ENCODE measurements at regions not wholly inside any gene's neighbourhood (a gene's known extent, or its start where the extent isn't known, plus 50 kb on each side); places are given as distances from the start of the nearest gene placed in this dataset.

DNA sequence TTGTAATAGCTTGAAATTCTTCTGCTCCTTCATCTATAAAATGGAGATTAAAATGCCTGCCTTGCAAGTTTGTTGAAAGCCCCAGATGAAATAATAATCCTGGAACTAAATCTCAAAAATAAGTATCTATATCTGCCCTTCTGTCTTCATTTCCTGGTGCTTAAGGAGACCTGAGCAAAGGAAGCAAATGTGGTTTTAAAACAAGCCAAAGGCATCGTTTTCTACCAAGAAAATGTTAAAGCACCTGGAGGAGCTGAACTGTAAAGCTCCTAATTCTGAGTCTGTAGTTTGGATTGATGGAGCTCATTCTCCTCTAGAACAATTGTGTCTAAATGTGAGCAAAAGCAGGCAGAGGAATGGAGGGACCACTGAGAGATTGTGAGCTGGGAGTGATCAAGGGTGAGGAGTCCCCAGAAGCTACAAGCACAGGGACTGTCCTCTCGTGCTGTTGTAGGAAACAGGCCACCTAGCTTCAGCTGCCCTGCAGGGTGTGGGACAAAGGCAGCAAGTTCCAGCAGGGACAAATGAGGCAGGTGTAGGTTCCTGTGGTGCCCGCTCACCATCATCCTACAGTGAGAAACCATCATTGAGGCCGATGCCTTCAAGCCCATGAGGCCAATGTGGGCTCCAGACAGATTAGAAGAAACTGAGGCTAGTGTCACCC, 420.7 kb upstream of the TRIB2 start:
- no peak overlapping the region for H3K4me3 ChIP-seq (ENCODE audit: low read length)
- no peak overlapping the region for H3K9ac ChIP-seq (ENCODE audit: low read depth, low read length)
- H3K27me3 ChIP-seq (ENCODE audit: insufficient read depth, low read length), result no peaks in the 10 kb centered on the region
- no peaks in the 10 kb centered on the region for H3K36me3 ChIP-seq (ENCODE audit: insufficient read depth, low read depth, low read length)
- H3K27ac ChIP-seq (ENCODE audit: low read length), result no peak overlapping the region
- no peaks in the 10 kb centered on the region for H3K4me1 ChIP-seq (ENCODE audit: insufficient read depth, low read length)
- H3K9me3 ChIP-seq (ENCODE audit: insufficient read depth, low read depth, low read length), result no peaks in the 10 kb centered on the region

DNA sequence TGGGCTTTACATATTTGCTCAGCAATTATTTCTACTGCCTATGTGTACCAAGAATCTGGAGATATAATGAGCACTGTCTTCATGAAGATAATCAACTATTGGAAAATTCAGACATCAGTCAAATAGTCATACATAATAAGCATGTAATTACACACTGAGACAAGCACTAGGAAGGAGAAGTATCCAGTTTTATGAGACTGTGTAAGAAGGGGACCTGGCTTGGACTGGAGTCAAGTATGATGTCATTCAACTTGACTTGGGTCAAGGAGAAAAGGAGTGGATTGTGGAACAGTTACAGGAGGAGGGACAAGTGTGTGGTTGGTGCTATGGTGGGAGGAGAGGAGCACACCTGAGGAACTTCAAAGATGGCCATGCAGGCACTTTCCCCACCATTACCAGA, 419.8 kb upstream of the TRIB2 start:
- H3K9ac ChIP-seq (ENCODE audit: low read depth, low read length), result no peak overlapping the region
- H3K27me3 ChIP-seq (ENCODE audit: insufficient read depth, low read length), result no peaks in the 10 kb centered on the region
- H3K4me1 ChIP-seq (ENCODE audit: insufficient read depth, low read length), result no peaks in the 10 kb centered on the region
- no peak overlapping the region for H3K27ac ChIP-seq (ENCODE audit: low read length)
- no peaks in the 10 kb centered on the region for H3K9me3 ChIP-seq (ENCODE audit: insufficient read depth, low read depth, low read length)
- H3K4me3 ChIP-seq (ENCODE audit: low read length), result no peak overlapping the region
- H3K36me3 ChIP-seq (ENCODE audit: insufficient read depth, low read depth, low read length), result no peaks in the 10 kb centered on the region

DNA sequence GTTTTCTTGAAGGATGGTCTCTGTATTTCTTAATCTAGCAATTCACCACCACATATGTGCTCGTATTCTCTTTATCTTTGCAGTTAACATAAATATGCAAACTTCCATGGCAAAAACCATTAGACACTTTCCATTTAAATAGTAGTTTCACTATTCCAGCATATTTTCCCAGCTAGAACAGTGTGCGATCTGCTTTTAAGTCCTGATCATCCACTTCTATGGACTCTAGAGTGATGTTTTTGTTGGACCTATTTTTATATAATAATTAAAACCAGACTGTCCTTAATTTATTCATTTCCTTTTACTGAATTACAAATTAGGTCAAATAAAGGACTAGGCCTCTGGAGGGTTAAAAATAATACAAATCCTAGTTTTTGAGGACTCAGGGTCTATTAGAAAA, 418.4 kb upstream of the TRIB2 start:
- H3K4me3 ChIP-seq (ENCODE audit: low read length), result no peak overlapping the region
- H3K27me3 ChIP-seq (ENCODE audit: insufficient read depth, low read length), result no peaks in the 10 kb centered on the region
- no peak overlapping the region for H3K27ac ChIP-seq (ENCODE audit: low read length)
- no peaks in the 10 kb centered on the region for H3K4me1 ChIP-seq (ENCODE audit: insufficient read depth, low read length)
- H3K36me3 ChIP-seq (ENCODE audit: insufficient read depth, low read depth, low read length), result no peaks in the 10 kb centered on the region
- H3K9ac ChIP-seq (ENCODE audit: low read depth, low read length), result no peak overlapping the region
- H3K9me3 ChIP-seq (ENCODE audit: insufficient read depth, low read depth, low read length), result no peaks in the 10 kb centered on the region

DNA sequence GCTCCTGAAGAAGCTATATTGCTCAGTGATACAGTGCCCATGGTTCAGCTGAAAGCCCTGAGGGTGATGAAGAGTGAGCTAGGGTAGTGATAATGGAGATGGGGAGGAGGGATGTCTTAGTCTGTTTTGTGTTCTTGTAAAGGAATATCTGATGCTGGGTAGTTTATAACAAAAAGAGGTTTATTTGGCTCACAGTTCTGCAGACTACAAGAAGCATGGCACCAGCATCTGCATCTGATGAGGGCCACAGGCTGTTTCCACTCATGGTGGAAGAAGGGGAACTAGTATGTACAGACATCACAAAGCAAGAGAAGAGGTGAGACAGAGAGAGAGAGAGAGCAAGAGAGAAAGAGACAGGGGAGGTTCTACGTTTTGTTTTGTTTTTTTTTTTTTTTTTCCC, 417.3 kb upstream of the TRIB2 start:
- Histone ChIP-seq H3K4me1 (ENCODE audit: insufficient read depth, low read length) (0 out of 2 replicates have a peak, but pooled peaks cover 5% of the 10 kb centered on the region), H3K4me3 (ENCODE audit: low read length) (no peak overlapping the region), H3K27ac (ENCODE audit: low read length) (no peak overlapping the region), H3K9ac (ENCODE audit: low read depth, low read length) (no peak overlapping the region), H3K9me3 (ENCODE audit: insufficient read depth, low read depth, low read length) (no peaks in the 10 kb centered on the region), H3K27me3 (ENCODE audit: insufficient read depth, low read length) (no peaks in the 10 kb centered on the region), H3K36me3 (ENCODE audit: insufficient read depth, low read depth, low read length) (no peaks in the 10 kb centered on the region)

DNA sequence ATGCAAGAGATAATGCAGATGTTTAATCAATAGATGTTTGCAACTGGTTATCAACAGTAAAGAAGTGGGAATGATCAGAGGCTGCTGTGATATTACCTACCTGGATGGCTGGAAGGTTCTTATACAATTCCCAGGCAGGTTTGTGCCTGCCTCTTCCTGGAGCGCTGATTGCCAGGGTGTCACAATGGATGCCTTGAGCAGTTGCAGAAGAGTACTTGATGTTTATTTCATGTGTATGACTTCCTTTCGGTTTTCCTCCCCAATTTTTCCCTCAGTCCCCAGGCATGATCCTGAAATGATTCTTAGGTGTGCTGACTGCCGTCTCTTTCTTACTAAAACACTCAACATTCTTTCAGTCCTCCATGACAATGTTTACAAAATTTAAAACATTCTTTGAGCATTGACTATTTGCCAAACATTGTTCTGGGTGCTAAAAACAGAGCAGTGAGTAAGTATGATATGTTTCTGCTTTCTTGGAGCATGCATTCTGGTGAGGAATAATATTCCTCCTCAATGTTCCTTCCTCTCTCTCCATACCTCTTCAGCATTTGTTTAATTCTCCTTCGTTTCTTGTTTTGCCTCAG, 416.6 kb upstream of the TRIB2 start:
- H3K4me3 ChIP-seq (ENCODE audit: low read length), result no peak overlapping the region
- H3K9ac ChIP-seq (ENCODE audit: low read depth, low read length), result no peak overlapping the region
- no peaks in the 10 kb centered on the region for H3K9me3 ChIP-seq (ENCODE audit: insufficient read depth, low read depth, low read length)
- H3K36me3 ChIP-seq (ENCODE audit: insufficient read depth, low read depth, low read length), result no peaks in the 10 kb centered on the region
- no peak overlapping the region for H3K27ac ChIP-seq (ENCODE audit: low read length)
- no peaks in the 10 kb centered on the region for H3K27me3 ChIP-seq (ENCODE audit: insufficient read depth, low read length)
- H3K4me1 ChIP-seq (ENCODE audit: insufficient read depth, low read length), result 0 out of 2 replicates have a peak, but pooled peaks cover 5% of the 10 kb centered on the region

DNA sequence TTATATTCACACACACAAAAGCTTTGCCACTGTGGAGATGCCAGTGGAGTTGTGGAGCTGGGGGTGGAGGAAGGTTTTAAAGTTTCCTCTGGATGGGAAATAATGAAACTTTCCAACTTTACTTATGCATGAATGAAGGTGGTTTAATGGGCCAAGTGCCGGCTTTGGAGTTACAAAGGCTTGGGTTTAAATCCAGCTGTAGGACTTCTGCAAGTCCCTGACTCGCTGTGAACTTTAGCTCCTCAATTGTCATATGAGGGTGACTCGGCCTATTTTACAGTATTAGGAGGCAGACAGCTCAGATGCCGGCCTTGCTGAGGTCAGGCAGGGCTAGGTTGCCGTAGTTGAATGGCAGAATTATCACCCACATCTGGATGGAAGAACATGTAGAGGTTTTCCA, 415.8 kb upstream of the TRIB2 start:
- Histone ChIP-seq H3K4me1 (ENCODE audit: insufficient read depth, low read length) (0 out of 2 replicates have a peak, but pooled peaks cover 5% of the 10 kb centered on the region), H3K36me3 (ENCODE audit: insufficient read depth, low read depth, low read length) (no peaks in the 10 kb centered on the region), H3K9me3 (ENCODE audit: insufficient read depth, low read depth, low read length) (no peaks in the 10 kb centered on the region), H3K27me3 (ENCODE audit: insufficient read depth, low read length) (no peaks in the 10 kb centered on the region), H3K27ac (ENCODE audit: low read length) (no peak overlapping the region), H3K4me3 (ENCODE audit: low read length) (no peak overlapping the region), H3K9ac (ENCODE audit: low read depth, low read length) (no peak overlapping the region)

DNA sequence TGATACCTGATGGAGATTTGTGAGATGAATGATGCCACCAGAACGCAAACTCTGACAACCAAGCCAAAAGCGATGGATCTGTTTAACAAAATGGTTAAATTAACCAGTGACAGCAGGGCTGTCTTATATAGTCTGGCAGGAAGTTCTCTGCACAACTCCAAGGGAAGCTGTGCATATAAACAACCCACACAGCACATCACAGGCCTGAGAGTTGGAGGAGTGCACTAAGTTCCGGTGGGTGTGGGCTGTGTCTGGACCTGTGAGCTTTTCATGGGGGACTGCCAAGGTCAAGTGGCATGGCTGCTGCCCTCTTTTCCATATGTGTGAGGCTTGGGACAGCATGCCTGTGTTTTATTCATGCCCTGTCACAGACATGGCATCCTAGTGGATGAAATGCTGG, 414.6 kb upstream of the TRIB2 start:
- 0 out of 2 replicates have a peak, but pooled peaks cover 5% of the 10 kb centered on the region for H3K4me1 ChIP-seq (ENCODE audit: insufficient read depth, low read length)
- no peak overlapping the region for H3K27ac ChIP-seq (ENCODE audit: low read length)
- no peak overlapping the region for H3K4me3 ChIP-seq (ENCODE audit: low read length)
- no peaks in the 10 kb centered on the region for H3K27me3 ChIP-seq (ENCODE audit: insufficient read depth, low read length)
- H3K9ac ChIP-seq (ENCODE audit: low read depth, low read length), result no peak overlapping the region
- H3K9me3 ChIP-seq (ENCODE audit: insufficient read depth, low read depth, low read length), result no peaks in the 10 kb centered on the region
- H3K36me3 ChIP-seq (ENCODE audit: insufficient read depth, low read depth, low read length), result no peaks in the 10 kb centered on the region

DNA sequence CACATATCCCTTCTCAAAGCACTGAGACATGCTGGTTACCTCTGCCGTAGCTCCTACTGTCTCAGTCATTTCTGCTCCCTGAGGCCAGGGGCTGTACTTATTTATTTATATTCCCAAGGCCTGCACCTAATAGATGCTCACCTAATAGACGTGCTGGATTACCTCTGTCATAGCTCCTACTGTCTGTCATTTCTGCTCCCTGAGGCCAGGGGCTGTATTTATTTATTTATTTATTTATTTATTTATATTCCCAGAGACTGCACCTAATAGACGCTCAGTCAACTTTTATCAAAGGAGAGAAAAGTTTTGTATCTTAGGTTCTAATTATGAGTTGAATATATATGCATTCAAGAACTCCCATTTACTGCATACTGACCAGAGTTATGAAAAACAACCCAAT, 414.0 kb upstream of the TRIB2 start:
- H3K36me3 ChIP-seq (ENCODE audit: insufficient read depth, low read depth, low read length), result no peaks in the 10 kb centered on the region
- H3K27me3 ChIP-seq (ENCODE audit: insufficient read depth, low read length), result no peaks in the 10 kb centered on the region
- H3K9me3 ChIP-seq (ENCODE audit: insufficient read depth, low read depth, low read length), result no peaks in the 10 kb centered on the region
- no peak overlapping the region for H3K9ac ChIP-seq (ENCODE audit: low read depth, low read length)
- 0 out of 2 replicates have a peak, but pooled peaks cover 5% of the 10 kb centered on the region for H3K4me1 ChIP-seq (ENCODE audit: insufficient read depth, low read length)
- no peak overlapping the region for H3K27ac ChIP-seq (ENCODE audit: low read length)
- H3K4me3 ChIP-seq (ENCODE audit: low read length), result no peak overlapping the region

DNA sequence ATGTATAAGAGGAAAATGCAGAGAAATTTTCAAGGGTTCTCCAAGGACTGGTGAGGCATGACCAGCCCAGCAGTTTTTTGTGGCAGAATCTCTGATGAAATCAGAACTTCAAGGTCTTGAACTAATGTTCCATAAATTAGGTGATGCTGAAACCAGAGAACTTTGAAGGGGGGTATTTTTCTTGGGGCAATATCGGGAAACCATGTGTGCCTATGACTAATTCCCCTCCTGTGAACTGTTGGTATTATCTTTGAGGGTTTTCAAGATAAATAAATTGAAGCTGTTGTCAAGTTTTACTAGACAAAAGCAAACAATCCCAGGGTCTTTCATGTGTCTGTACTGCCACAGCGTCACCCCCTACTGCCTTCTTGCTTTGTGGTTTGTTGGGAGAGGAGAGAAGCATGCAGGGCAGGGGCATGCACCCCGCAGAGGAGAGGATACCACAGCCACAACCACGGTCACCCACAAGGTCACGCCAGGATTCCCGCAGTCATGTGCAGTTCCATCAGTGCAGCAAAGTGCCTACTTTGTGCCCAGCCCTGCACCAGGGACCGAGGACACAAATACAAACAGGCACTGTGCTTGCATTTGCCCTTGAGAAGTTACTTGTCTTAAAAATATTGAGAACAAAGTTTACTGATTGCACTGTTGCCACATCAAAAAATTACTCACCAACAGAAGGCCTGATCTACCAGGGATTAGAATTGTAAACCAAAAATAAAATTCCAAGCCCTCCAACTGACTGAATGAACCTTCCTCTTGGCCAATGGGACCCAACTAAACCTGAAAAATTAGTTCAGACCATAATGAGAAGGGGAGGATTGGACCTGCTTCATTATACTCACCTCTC, 413.3 kb upstream of the TRIB2 start:
- H3K27me3 ChIP-seq (ENCODE audit: insufficient read depth, low read length), result no peaks in the 10 kb centered on the region
- H3K9me3 ChIP-seq (ENCODE audit: insufficient read depth, low read depth, low read length), result no peaks in the 10 kb centered on the region
- H3K36me3 ChIP-seq (ENCODE audit: insufficient read depth, low read depth, low read length), result no peaks in the 10 kb centered on the region
- no peak overlapping the region for H3K27ac ChIP-seq (ENCODE audit: low read length)
- no peak overlapping the region for H3K4me3 ChIP-seq (ENCODE audit: low read length)
- H3K9ac ChIP-seq (ENCODE audit: low read depth, low read length), result no peak overlapping the region
- 0 out of 2 replicates have a peak, but pooled peaks cover 5% of the 10 kb centered on the region for H3K4me1 ChIP-seq (ENCODE audit: insufficient read depth, low read length)

DNA sequence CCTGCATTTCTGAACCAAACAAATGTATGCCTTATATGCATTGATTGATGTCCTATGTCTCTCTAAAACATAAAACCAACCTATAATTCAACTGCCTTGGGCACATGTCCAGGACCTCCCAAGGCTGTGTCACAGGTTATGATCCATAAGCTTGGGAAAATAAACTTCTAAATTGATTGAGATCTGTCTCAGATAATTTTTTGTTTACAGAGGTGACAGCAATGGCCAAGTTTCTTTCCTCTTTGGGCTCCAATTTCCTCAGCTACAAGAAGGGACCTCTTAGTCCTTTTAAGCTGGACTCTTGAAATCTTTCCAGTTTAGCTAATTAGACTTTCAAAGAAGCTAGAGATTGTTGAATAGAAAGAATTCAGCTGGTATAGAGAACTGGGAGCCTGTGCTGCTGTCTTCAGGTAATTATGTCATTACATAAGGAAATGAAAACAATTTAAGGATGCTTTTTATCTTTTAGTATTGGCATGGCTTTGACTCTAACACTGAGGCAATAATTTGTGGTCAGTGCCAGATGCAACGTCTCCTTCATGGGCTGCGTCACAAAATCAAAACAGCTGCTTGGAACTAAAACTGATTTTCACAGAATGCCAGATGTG, 412.1 kb upstream of the TRIB2 start:
- Histone ChIP-seq H3K27me3 (ENCODE audit: insufficient read depth, low read length) (no peaks in the 10 kb centered on the region), H3K4me1 (ENCODE audit: insufficient read depth, low read length) (0 out of 2 replicates have a peak, but pooled peaks cover 5% of the 10 kb centered on the region), H3K27ac (ENCODE audit: low read length) (no peak overlapping the region), H3K4me3 (ENCODE audit: low read length) (no peak overlapping the region), H3K9ac (ENCODE audit: low read depth, low read length) (no peak overlapping the region), H3K36me3 (ENCODE audit: insufficient read depth, low read depth, low read length) (no peaks in the 10 kb centered on the region), H3K9me3 (ENCODE audit: insufficient read depth, low read depth, low read length) (no peaks in the 10 kb centered on the region)

DNA sequence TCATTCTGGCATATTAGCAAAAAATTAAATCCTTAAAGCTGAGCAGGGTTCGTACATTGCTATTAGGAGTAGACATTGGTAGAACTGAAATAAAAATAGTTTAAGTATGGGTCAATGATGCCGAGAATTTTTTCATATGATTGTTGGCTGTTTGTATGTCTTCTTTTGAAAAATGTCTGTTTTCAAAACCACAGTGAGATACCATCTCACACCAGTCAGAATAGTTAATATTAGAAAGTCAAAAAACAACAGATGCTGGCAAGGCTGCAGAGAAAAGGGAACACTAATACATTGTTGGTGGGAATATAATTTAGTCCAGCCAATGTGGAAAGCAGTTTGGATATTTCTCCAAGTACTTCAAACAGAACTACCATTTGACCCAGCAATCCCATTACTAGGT, 410.8 kb upstream of the TRIB2 start:
- Histone ChIP-seq H3K27ac (ENCODE audit: low read length) (no peak overlapping the region), H3K4me3 (ENCODE audit: low read length) (no peak overlapping the region), H3K36me3 (ENCODE audit: insufficient read depth, low read depth, low read length) (no peaks in the 10 kb centered on the region), H3K27me3 (ENCODE audit: insufficient read depth, low read length) (no peaks in the 10 kb centered on the region), H3K9ac (ENCODE audit: low read depth, low read length) (no peak overlapping the region), H3K9me3 (ENCODE audit: insufficient read depth, low read depth, low read length) (no peaks in the 10 kb centered on the region), H3K4me1 (ENCODE audit: insufficient read depth, low read length) (0 out of 2 replicates have a peak, but pooled peaks cover 5% of the 10 kb centered on the region)
